MM.1S (cell line): ENCODE measurements at regions not wholly inside any gene's neighbourhood (a gene's known extent, or its start where the extent isn't known, plus 50 kb on each side); places are given as distances from the start of the nearest gene placed in this dataset.

Experiments used
- DNase-seq: peaks from one replicate; pipeline ENCODE4 v3.0.0-alpha.2; 2015
- H2AFZ ChIP-seq: fragments of 300-600 bp; sonication (generic); 2 replicates; pipeline ENCODE4 v1.6.0; 2016; ENCODE audit warnings: antibody characterized with exemption, low read length
- H3F3A ChIP-seq: fragments of 300-600 bp; sonication (generic); 2 replicates; pipeline ENCODE4 v1.6.1; 2016; ENCODE audit warnings: mild to moderate bottlenecking, antibody characterized with exemption, low read length, moderate library complexity, mixed read lengths; ENCODE audit not compliant: insufficient read depth
- H3K27ac ChIP-seq: fragments of 300-600 bp; sonication (generic); 2 replicates; pipeline ENCODE4 v1.5.1; 2016; ENCODE audit warnings: mild to moderate bottlenecking, low read length
- H3K27me3 ChIP-seq: fragments of 300-600 bp; sonication (generic); replicated peaks from 2 replicates; pipeline ENCODE4 v1.6.0; 2016; ENCODE audit warnings: low read length; ENCODE audit not compliant: insufficient read depth
- H3K36me3 ChIP-seq: fragments of 300-600 bp; sonication (generic); replicated peaks from 2 replicates; pipeline ENCODE4 v1.6.1; 2016; ENCODE audit warnings: mild to moderate bottlenecking, low read length, mixed read lengths; ENCODE audit not compliant: insufficient read depth
- H3K4me1 ChIP-seq: fragments of 300-600 bp; sonication (generic); 2 replicates; pipeline ENCODE4 v1.6.1; 2016; ENCODE audit warnings: low read length, mixed read lengths
- H3K4me2 ChIP-seq: fragments of 300-600 bp; sonication (generic); 2 replicates; pipeline ENCODE4 v1.6.0; 2016; ENCODE audit warnings: low read depth, low read length
- H3K4me3 ChIP-seq: fragments of 300-600 bp; sonication (generic); 2 replicates; pipeline ENCODE4 v1.5.1; 2016; ENCODE audit warnings: low read length, mixed read lengths
- H3K79me2 ChIP-seq: fragments of 300-600 bp; sonication (generic); 2 replicates; pipeline ENCODE4 v1.6.1; 2016; ENCODE audit warnings: mixed run types, low read length, mixed read lengths
- H3K9ac ChIP-seq: fragments of 300-600 bp; sonication (generic); 2 replicates; pipeline ENCODE4 v1.6.1; 2016; ENCODE audit warnings: low read length, mixed read lengths
- H3K9me2 ChIP-seq: fragments of 300-600 bp; sonication (generic); replicated peaks from 2 replicates; pipeline ENCODE4 v1.6.1; 2016; ENCODE audit warnings: mild to moderate bottlenecking, low read length, mixed read lengths; ENCODE audit not compliant: insufficient read depth
- H3K9me3 ChIP-seq: fragments of 300-600 bp; sonication (generic); replicated peaks from 2 replicates; pipeline ENCODE4 v1.6.1; 2016; ENCODE audit warnings: mild to moderate bottlenecking, low read length, mixed read lengths; ENCODE audit not compliant: insufficient read depth
- H4K20me1 ChIP-seq: fragments of 300-600 bp; sonication (generic); 2 replicates; pipeline ENCODE4 v1.6.1; 2016; ENCODE audit warnings: mild to moderate bottlenecking, low read length, moderate library complexity, mixed read lengths; ENCODE audit not compliant: insufficient read depth
- CTCF ChIP-seq: fragments of 300-600 bp; sonication (generic); IDR thresholded peaks from 2 replicates; pipeline ENCODE4 v1.5.1; 2016; ENCODE audit warnings: antibody characterized with exemption, low read length, mixed read lengths
- EZH2 ChIP-seq: fragments of 300-600 bp; sonication (generic); optimal IDR thresholded peaks from 2 replicates; pipeline ENCODE3; 2017; ENCODE audit warnings: low read depth, mild to moderate bottlenecking, antibody characterized with exemption, low read length, mixed read lengths
- EZH2phosphoT487 ChIP-seq: fragments of 300-600 bp; sonication (generic); IDR thresholded peaks from 2 replicates; pipeline ENCODE4 v1.6.1; 2018; ENCODE audit warnings: antibody characterized with exemption, low read length

- Histone ChIP-seq H4K20me1 (no peaks in the 10 kb centered on the region), H3K27me3 (no peaks in the 10 kb centered on the region), H3K4me1 (peaks cover 24% of the 10 kb centered on the region), H3K4me2 (no peak overlapping the region), H3K27ac (no peak overlapping the region), H3K9me2 (no peaks in the 10 kb centered on the region), H3K36me3 (no peaks in the 10 kb centered on the region), H2AFZ (no peak overlapping the region), H3K9ac (no peak overlapping the region), H3K9me3 (no peaks in the 10 kb centered on the region), H3K79me2 (no peaks in the 10 kb centered on the region), H3F3A (peaks cover 19% of the 10 kb centered on the region), H3K4me3 (no peak overlapping the region)
- DNase-seq: no peak
- TF ChIP-seq CTCF: no peak
- no peak for TF ChIP-seq EZH2phosphoT487
- TF ChIP-seq EZH2: no peak
Observed at GRCh38 chr15:58336161-58336560, 95.6 kb upstream of the LIPC start.

GRCh38 chr15:58340176-58340575, 91.6 kb upstream of the LIPC start:
- no peak for DNase-seq
- Histone ChIP-seq H3K9me3 (no peaks in the 10 kb centered on the region), H3K4me3 (no peak overlapping the region), H3K27ac (no peak overlapping the region), H3K4me1 (no peaks in the 10 kb centered on the region), H3K9ac (no peak overlapping the region), H3K4me2 (no peak overlapping the region), H2AFZ (no peak overlapping the region), H3K79me2 (no peaks in the 10 kb centered on the region), H3K36me3 (no peaks in the 10 kb centered on the region), H3K9me2 (no peaks in the 10 kb centered on the region), H3F3A (no peaks in the 10 kb centered on the region), H4K20me1 (no peaks in the 10 kb centered on the region), H3K27me3 (no peaks in the 10 kb centered on the region)
- TF ChIP-seq CTCF (no peak), EZH2phosphoT487 (no peak), EZH2 (no peak)

- TF ChIP-seq EZH2 (no peak), CTCF (no peak), EZH2phosphoT487 (no peak)
- H3K79me2 ChIP-seq: no peaks in the 10 kb centered on the region
- H3K36me3 ChIP-seq: no peaks in the 10 kb centered on the region
- no peaks in the 10 kb centered on the region for H3K27me3 ChIP-seq
- H2AFZ ChIP-seq: no peak overlapping the region
- no peaks in the 10 kb centered on the region for H3F3A ChIP-seq
- H3K9ac ChIP-seq: no peak overlapping the region
- DNase-seq: no peak
- H3K27ac ChIP-seq: no peak overlapping the region
- H3K4me3 ChIP-seq: no peak overlapping the region
- H4K20me1 ChIP-seq: no peaks in the 10 kb centered on the region
- H3K4me2 ChIP-seq: no peak overlapping the region
- no peaks in the 10 kb centered on the region for H3K9me3 ChIP-seq
- H3K9me2 ChIP-seq: no peaks in the 10 kb centered on the region
- H3K4me1 ChIP-seq: no peaks in the 10 kb centered on the region
Observed at GRCh38 chr15:58342508-58342907, 89.3 kb upstream of the LIPC start.
